ENCODE measurements at regions not wholly inside any gene's neighbourhood (a gene's known extent, or its start where the extent isn't known, plus 50 kb on each side); places are given as distances from the start of the nearest gene placed in this dataset.

DNA sequence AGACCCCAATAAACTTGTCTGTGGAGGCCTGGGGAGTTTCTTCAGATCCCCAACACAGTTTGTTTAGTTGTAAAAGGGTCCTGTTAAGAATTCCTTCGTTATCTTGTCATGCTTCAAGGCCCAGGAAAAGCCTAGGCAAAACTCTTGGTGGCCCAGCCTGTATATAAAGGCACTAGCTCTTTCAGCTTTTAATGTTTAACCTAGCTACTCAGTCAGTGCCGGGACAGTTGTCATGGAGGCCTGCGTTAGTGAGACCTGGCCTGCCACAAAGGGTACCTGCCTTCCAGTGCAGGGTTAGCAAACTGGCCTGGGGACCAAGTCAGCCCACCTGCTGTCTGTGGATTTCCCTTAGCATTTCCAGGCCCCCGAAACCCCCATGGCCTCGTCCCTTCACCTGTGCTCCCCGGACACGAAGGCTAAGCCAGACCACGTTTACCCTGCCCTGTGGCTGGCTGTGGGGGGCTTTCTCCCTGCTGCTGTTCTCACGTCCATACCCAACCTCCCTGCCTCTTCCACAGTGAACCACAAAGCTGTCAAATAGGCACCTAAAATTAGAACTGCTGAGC lies 96.9 kb upstream of the PPP2R2D start:
- H3K79me2 ChIP-seq (ENCODE audit: control insufficient read depth, insufficient read depth, low read length), result no peaks in the 10 kb centered on the region
- SMC1A ChIA-PET (ENCODE audit: uncharacterized antibody, unreplicated experiment), result no interaction called here
- in situ Hi-C loops (cut with MboI) (no loop called here), intact Hi-C loops (cut with micrococcal nuclease; ENCODE audit: unreplicated experiment) (no loop called here)
- WGBS (ENCODE audit: insufficient coverage, insufficient replicate concordance, low lambda C conversion rate, missing lambda C conversion rate), result 19% methylated on average over 9 of the region's 9 CpGs
- H3K4me3 ChIP-seq, result no peak overlapping the region
- FAIRE-seq (no peak), DNase-seq (ENCODE audit: low read depth, low spot score) (no peak), ATAC-seq (no peak)
- no peak overlapping the region for H3K27ac ChIP-seq (ENCODE audit: control insufficient read depth, insufficient read depth)
- CTCF ChIA-PET, result no interaction called here
- no TSS peak for BruUV-seq (replicated peaks)
- no peak overlapping the region for H3K9ac ChIP-seq (ENCODE audit: control insufficient read depth, insufficient read depth, low read length)
- H4K20me1 ChIP-seq (ENCODE audit: control insufficient read depth, insufficient read depth), result no peaks in the 10 kb centered on the region
- no peak for TF ChIP-seq FOXK2 (IDR thresholded peaks at IDR 0.05)
- TF ChIP-seq RELA (IDR thresholded peaks at IDR 0.05; ENCODE audit: borderline replicate concordance, partially characterized antibody), result no peak
- no peak for TF ChIP-seq POLR2A (IDR thresholded peaks at IDR 0.05; ENCODE audit: low read depth, low read length)
- no peak for TF ChIP-seq NKRF (conservative IDR thresholded peaks at IDR 0.05)
- H3K27me3 ChIP-seq (replicated peaks in 1 of 2; ENCODE audit: control insufficient read depth in 2 of 2, insufficient read depth in 2 of 2, low read length in 1 of 2), result no peaks in the 10 kb centered on the region
- H3K4me1 ChIP-seq (ENCODE audit: control insufficient read depth, insufficient read depth, low read length), result no peaks in the 10 kb centered on the region
- no peak overlapping the region for H2AFZ ChIP-seq (ENCODE audit: control insufficient read depth, low read depth, low read length)
- no peaks in the 10 kb centered on the region for H3K36me3 ChIP-seq (ENCODE audit: control insufficient read depth in 2 of 2, insufficient read depth in 2 of 2, low read length in 1 of 2)
- RAD21 ChIA-PET (ENCODE audit: unreplicated experiment), result no interaction called here
- no peak overlapping the region for H3K4me2 ChIP-seq (ENCODE audit: control insufficient read depth, insufficient read depth)
- H3K9me3 ChIP-seq (replicated peaks; ENCODE audit: control insufficient read depth, insufficient read depth, low read length), result no peaks in the 10 kb centered on the region; the same call in 1 of the 3 replicates
- POLR2A ChIA-PET, result no interaction called here

GRCh38 chr10:131804551-131805295 lies 96.1 kb upstream of the PPP2R2D start:
- H4K20me1 ChIP-seq (ENCODE audit: control insufficient read depth, insufficient read depth), result no peaks in the 10 kb centered on the region
- BruUV-seq (replicated peaks), result no TSS peak
- ChIA-PET POLR2A (no interaction called here), CTCF (interaction anchor here (1.2 kb wide), 1 partner anchor 10 kb away, joined by 3 read pairs; no protein-coding TSS in a partner anchor), RAD21 (ENCODE audit: unreplicated experiment) (no interaction called here), SMC1A (ENCODE audit: uncharacterized antibody, unreplicated experiment) (no interaction called here)
- TF ChIP-seq, protein P1, sequence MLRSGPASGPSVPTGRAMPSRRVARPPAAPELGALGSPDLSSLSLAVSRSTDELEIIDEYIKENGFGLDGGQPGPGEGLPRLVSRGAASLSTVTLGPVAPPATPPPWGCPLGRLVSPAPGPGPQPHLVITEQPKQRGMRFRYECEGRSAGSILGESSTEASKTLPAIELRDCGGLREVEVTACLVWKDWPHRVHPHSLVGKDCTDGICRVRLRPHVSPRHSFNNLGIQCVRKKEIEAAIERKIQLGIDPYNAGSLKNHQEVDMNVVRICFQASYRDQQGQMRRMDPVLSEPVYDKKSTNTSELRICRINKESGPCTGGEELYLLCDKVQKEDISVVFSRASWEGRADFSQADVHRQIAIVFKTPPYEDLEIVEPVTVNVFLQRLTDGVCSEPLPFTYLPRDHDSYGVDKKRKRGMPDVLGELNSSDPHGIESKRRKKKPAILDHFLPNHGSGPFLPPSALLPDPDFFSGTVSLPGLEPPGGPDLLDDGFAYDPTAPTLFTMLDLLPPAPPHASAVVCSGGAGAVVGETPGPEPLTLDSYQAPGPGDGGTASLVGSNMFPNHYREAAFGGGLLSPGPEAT (IDR thresholded peaks at IDR 0.05; ENCODE audit: low read depth), result no peak
- TF ChIP-seq ZBTB40 (IDR thresholded peaks at IDR 0.05; ENCODE audit: borderline replicate concordance), result no peak
- no peaks in the 10 kb centered on the region; the same call in 2 of the 3 replicates for H3K9me3 ChIP-seq (replicated peaks; ENCODE audit: control insufficient read depth, insufficient read depth, low read length)
- FAIRE-seq (no peak), ATAC-seq (no peak), DNase-seq (ENCODE audit: low read depth, low spot score) (no peak)
- intact Hi-C loops (cut with micrococcal nuclease; ENCODE audit: unreplicated experiment), result no loop called here
- no peaks in the 10 kb centered on the region for H3K4me1 ChIP-seq (ENCODE audit: control insufficient read depth, insufficient read depth, low read length)
- no peak overlapping the region for H2AFZ ChIP-seq (ENCODE audit: control insufficient read depth, low read depth, low read length)
- no peaks in the 10 kb centered on the region for H3K27me3 ChIP-seq (replicated peaks in 1 of 2; ENCODE audit: control insufficient read depth in 2 of 2, insufficient read depth in 2 of 2, low read length in 1 of 2)
- H3K4me3 ChIP-seq, result no peak overlapping the region
- no peak overlapping the region for H3K27ac ChIP-seq (ENCODE audit: control insufficient read depth, insufficient read depth)
- no peaks in the 10 kb centered on the region for H3K36me3 ChIP-seq (ENCODE audit: control insufficient read depth in 2 of 2, insufficient read depth in 2 of 2, low read length in 1 of 2)
- 45% methylated on average over 20 of the region's 20 CpGs for WGBS (ENCODE audit: insufficient coverage, insufficient replicate concordance, low lambda C conversion rate, missing lambda C conversion rate)
- no peak overlapping the region for H3K9ac ChIP-seq (ENCODE audit: control insufficient read depth, insufficient read depth, low read length)
- H3K79me2 ChIP-seq (ENCODE audit: control insufficient read depth, insufficient read depth, low read length), result no peaks in the 10 kb centered on the region
- in situ Hi-C loops (cut with MboI), result no loop called here
- H3K4me2 ChIP-seq (ENCODE audit: control insufficient read depth, insufficient read depth), result no peak overlapping the region
